ENCODE measurements at regions not wholly inside any gene's neighbourhood (a gene's known extent, or its start where the extent isn't known, plus 50 kb on each side); places are given as distances from the start of the nearest gene placed in this dataset.

GRCh38 chr2:215550331-215550730 is 114.5 kb upstream of the FN1 start:
- DNase-seq (ENCODE audit: low read depth): no peak
- H3K4me3 ChIP-seq (ENCODE audit: low read depth, low read length): no peak overlapping the region
- TF ChIP-seq CTCF (IDR thresholded peaks at IDR 0.05; ENCODE audit: insufficient read depth, low read depth, low read length, missing control alignments): no peak

GRCh38 chr2:215548714-215549113 is 112.8 kb upstream of the FN1 start:
- TF ChIP-seq CTCF (IDR thresholded peaks at IDR 0.05; ENCODE audit: insufficient read depth, low read depth, low read length, missing control alignments): no peak
- H3K4me3 ChIP-seq (ENCODE audit: low read depth, low read length): no peak overlapping the region
- DNase-seq (ENCODE audit: low read depth): no peak

GRCh38 chr2:215542690-215543089 is 106.8 kb upstream of the FN1 start:
- no peak overlapping the region for H3K4me3 ChIP-seq (ENCODE audit: low read depth, low read length)
- no peak for TF ChIP-seq CTCF (IDR thresholded peaks at IDR 0.05; ENCODE audit: insufficient read depth, low read depth, low read length, missing control alignments)
- no peak for DNase-seq (ENCODE audit: low read depth)

GRCh38 chr2:215540658-215541057 is 104.8 kb upstream of the FN1 start:
- no peak for TF ChIP-seq CTCF (IDR thresholded peaks at IDR 0.05; ENCODE audit: insufficient read depth, low read depth, low read length, missing control alignments)
- DNase-seq (ENCODE audit: low read depth): no peak
- no peak overlapping the region for H3K4me3 ChIP-seq (ENCODE audit: low read depth, low read length)

GRCh38 chr2:215537611-215538010 is 101.7 kb upstream of the FN1 start:
- H3K4me3 ChIP-seq (ENCODE audit: low read depth, low read length): no peak overlapping the region
- TF ChIP-seq CTCF (IDR thresholded peaks at IDR 0.05; ENCODE audit: insufficient read depth, low read depth, low read length, missing control alignments): no peak
- no peak for DNase-seq (ENCODE audit: low read depth)

- DNase-seq (ENCODE audit: low read depth): no peak
- TF ChIP-seq CTCF (IDR thresholded peaks at IDR 0.05; ENCODE audit: insufficient read depth, low read depth, low read length, missing control alignments): no peak
- H3K4me3 ChIP-seq (ENCODE audit: low read depth, low read length): no peak overlapping the region
Observed at GRCh38 chr2:215536510-215536909, 100.6 kb upstream of the FN1 start.

- TF ChIP-seq CTCF (IDR thresholded peaks at IDR 0.05; ENCODE audit: insufficient read depth, low read depth, low read length, missing control alignments): no peak
- no peak for DNase-seq (ENCODE audit: low read depth)
- H3K4me3 ChIP-seq (ENCODE audit: low read depth, low read length): no peak overlapping the region
Observed at GRCh38 chr2:215535741-215536140, 99.9 kb upstream of the FN1 start.

Data from GM12865 (cell line).